ENCODE measurements at regions not wholly inside any gene's neighbourhood (a gene's known extent, or its start where the extent isn't known, plus 50 kb on each side); places are given as distances from the start of the nearest gene placed in this dataset.
A peak's percentile ranks its signal among the peaks of the same experiment; 100 is the strongest.

GRCh38 chr3:170730071-170730812 is 139.8 kb downstream of the RPL22L1 start:
- no peak for DNase-seq
- H3K27ac ChIP-seq: no peak overlapping the region
- H3K4me3 ChIP-seq: no peak overlapping the region
- intact Hi-C loops (cut with DNase I): no loop called here
- ATAC-seq: no peak
- FAIRE-seq: no peak
- no peaks in the 10 kb centered on the region for H3K4me1 ChIP-seq
- WGBS, 2 donors: 79 to 85% methylated on average over 4 of the region's 4 CpGs
- H3K27me3 ChIP-seq: no peaks in the 10 kb centered on the region
- H3K36me3 ChIP-seq: no peaks in the 10 kb centered on the region
- no peaks in the 10 kb centered on the region for H3K9me3 ChIP-seq
- TF ChIP-seq, protein P1, sequence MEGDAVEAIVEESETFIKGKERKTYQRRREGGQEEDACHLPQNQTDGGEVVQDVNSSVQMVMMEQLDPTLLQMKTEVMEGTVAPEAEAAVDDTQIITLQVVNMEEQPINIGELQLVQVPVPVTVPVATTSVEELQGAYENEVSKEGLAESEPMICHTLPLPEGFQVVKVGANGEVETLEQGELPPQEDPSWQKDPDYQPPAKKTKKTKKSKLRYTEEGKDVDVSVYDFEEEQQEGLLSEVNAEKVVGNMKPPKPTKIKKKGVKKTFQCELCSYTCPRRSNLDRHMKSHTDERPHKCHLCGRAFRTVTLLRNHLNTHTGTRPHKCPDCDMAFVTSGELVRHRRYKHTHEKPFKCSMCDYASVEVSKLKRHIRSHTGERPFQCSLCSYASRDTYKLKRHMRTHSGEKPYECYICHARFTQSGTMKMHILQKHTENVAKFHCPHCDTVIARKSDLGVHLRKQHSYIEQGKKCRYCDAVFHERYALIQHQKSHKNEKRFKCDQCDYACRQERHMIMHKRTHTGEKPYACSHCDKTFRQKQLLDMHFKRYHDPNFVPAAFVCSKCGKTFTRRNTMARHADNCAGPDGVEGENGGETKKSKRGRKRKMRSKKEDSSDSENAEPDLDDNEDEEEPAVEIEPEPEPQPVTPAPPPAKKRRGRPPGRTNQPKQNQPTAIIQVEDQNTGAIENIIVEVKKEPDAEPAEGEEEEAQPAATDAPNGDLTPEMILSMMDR (IDR thresholded peaks at IDR 0.05): no peak

DNA sequence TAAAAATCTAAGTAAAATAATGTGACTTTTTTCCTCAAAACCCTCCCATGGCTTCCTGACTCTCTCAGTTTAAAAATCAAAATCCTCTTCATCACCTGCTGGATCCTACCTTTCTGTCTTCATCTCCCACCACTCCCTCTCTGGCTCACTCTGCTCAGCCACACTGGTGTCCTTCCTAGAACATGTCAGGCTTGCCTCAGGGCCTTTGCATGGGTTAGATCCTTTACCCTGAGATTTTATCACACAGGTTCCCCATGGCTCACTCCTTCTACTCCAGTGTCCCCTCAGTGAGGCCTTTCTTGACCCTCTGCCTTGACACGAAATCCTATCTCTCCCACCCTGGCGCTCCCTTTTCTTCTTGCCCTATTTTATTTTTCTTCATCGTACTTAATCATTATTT is 141.8 kb downstream of the RPL22L1 start:
- Histone ChIP-seq H3K9me3 (no peaks in the 10 kb centered on the region), H3K4me1 (no peaks in the 10 kb centered on the region), H3K36me3 (no peaks in the 10 kb centered on the region), H3K27me3 (no peaks in the 10 kb centered on the region), H3K27ac (no peak overlapping the region), H3K4me3 (no peak overlapping the region)
- intact Hi-C loops (cut with DNase I): no loop called here
- 87 to 96% methylated on average over 3 of the region's 3 CpGs for WGBS, 2 donors
- TF ChIP-seq, protein P1 (IDR thresholded peaks at IDR 0.05): no peak
- ATAC-seq: no peak
- DNase-seq: no peak
- no peak for FAIRE-seq

DNA sequence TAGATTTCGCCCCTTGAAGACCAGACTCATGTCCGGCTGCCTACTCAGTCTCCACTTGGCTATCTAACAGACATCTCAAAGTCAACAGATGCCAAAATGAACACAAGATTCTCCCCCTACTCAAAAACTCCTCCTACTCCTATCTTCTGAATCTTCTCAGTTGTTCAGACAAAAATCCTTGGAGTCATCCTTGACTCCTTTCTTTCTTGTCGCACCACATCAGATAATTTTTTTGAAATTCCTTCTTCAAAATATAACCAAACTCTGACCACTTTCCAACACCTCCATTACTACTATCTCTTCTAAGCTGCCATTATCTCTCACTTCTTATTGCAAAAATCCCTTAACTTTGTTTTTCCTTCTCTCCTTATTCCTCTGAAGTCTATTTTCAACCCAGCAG is 141.9 kb upstream of the SLC7A14 start:
- TF ChIP-seq, protein P1 (IDR thresholded peaks at IDR 0.05): no peak
- Histone ChIP-seq H3K27me3 (no peaks in the 10 kb centered on the region), H3K9me3 (no peaks in the 10 kb centered on the region), H3K4me3 (no peak overlapping the region), H3K4me1 (no peaks in the 10 kb centered on the region), H3K27ac (no peak overlapping the region), H3K36me3 (no peaks in the 10 kb centered on the region)
- WGBS, 2 donors: 88 to 96% methylated on average over 3 of the region's 3 CpGs
- intact Hi-C loops (cut with DNase I): no loop called here
- DNase-seq: no peak
- ATAC-seq: no peak
- no peak for FAIRE-seq

DNA sequence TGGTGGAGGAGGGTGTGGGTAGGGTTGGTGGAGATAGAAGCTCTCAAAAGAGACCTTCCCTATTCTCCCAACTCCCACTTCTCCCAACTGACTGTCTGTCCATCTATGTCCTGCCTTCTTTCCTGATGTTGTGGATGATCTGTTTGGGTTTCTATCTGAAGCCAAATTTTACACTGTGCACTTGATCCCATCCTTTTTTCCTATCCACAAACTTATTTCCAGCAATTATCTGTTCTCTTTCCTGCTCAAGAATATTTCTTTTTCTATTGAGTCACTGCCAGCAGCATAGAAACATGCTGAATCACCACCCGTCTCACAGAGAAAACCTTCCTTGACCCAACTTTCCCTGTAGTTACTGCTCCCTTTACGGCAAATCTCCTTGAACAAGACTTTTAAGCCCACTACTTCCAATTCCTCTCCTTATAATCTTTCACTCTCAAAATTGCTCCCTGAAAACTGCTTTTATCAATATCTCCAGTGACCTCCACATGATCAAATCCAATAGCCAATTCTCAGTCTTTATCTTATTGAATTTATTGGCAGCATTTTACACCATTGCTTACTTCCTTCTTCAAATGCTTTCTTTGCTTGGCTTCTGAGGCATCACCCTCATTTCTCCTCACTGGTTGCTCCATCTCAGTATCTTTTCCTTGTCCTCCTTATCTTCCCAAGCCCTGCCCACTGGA is 141.2 kb upstream of the SLC7A14 start:
- H3K4me1 ChIP-seq: no peaks in the 10 kb centered on the region
- TF ChIP-seq, protein P1 (IDR thresholded peaks at IDR 0.05): no peak
- 83 to 85% methylated on average over 2 of the region's 2 CpGs for WGBS, 2 donors
- DNase-seq (no peak), ATAC-seq (peak in 2 of 4 donors; percentile 35 to 40), FAIRE-seq (no peak)
- no peak overlapping the region for H3K27ac ChIP-seq
- no peak overlapping the region for H3K4me3 ChIP-seq
- H3K9me3 ChIP-seq: no peaks in the 10 kb centered on the region
- no peaks in the 10 kb centered on the region for H3K27me3 ChIP-seq
- intact Hi-C loops (cut with DNase I): no loop called here
- no peaks in the 10 kb centered on the region for H3K36me3 ChIP-seq

GRCh38 chr3:170725285-170725731 is 139.4 kb upstream of the SLC7A14 start:
- no peak overlapping the region for H3K4me3 ChIP-seq
- DNase-seq (no peak), FAIRE-seq (no peak), ATAC-seq (peak in 1 of 4 donors; percentile 36)
- no peaks in the 10 kb centered on the region for H3K36me3 ChIP-seq
- no peak overlapping the region for H3K27ac ChIP-seq
- H3K4me1 ChIP-seq: no peaks in the 10 kb centered on the region
- intact Hi-C loops (cut with DNase I): no loop called here
- TF ChIP-seq, protein P1 (IDR thresholded peaks at IDR 0.05): no peak
- H3K9me3 ChIP-seq: no peaks in the 10 kb centered on the region
- H3K27me3 ChIP-seq: no peaks in the 10 kb centered on the region
- WGBS, 2 donors: 76 to 80% methylated on average over 2 of the region's 2 CpGs
